ENCODE measurements at regions not wholly inside any gene's neighbourhood (a gene's known extent, or its start where the extent isn't known, plus 50 kb on each side); places are given as distances from the start of the nearest gene placed in this dataset.

GRCh38 chr10:10010397-10010796 is 1007.3 kb upstream of the CELF2 start:
- TF ChIP-seq CTCF (IDR thresholded peaks at IDR 0.05 in 2 of 3, conservative IDR thresholded peaks at IDR 0.05 in 1 of 3; ENCODE audit: borderline replicate concordance in 1 of 3, insufficient read depth in 1 of 3, low read depth in 2 of 3, low read length in 2 of 3) (no peak), EZH2 (IDR thresholded peaks at IDR 0.05) (no peak), POLR2A (IDR thresholded peaks at IDR 0.05; ENCODE audit: borderline replicate concordance, extremely low read depth, insufficient read depth, insufficient read length) (no peak), EZH2phosphoT487 (IDR thresholded peaks at IDR 0.05; ENCODE audit: borderline replicate concordance) (no peak), SP1 (IDR thresholded peaks at IDR 0.05; ENCODE audit: low read depth) (no peak), CEBPB (IDR thresholded peaks at IDR 0.05; ENCODE audit: low read depth) (no peak), JUND (IDR thresholded peaks at IDR 0.05) (no peak), REST (IDR thresholded peaks at IDR 0.05; ENCODE audit: low read depth) (no peak), ATF3 (IDR thresholded peaks at IDR 0.05) (no peak), POLR2AphosphoS5 (IDR thresholded peaks at IDR 0.05; ENCODE audit: low read depth, low read length) (no peak), CBX3 (IDR thresholded peaks at IDR 0.05; ENCODE audit: low read depth) (no peak), RAD21 (IDR thresholded peaks at IDR 0.05; ENCODE audit: low read depth) (no peak)

All from HCT116 (cell line).